ENCODE measurements at regions not wholly inside any gene's neighbourhood (a gene's known extent, or its start where the extent isn't known, plus 50 kb on each side); places are given as distances from the start of the nearest gene placed in this dataset.

- ATAC-seq, result no peak
- H3K4me1 ChIP-seq, result no peaks in the 10 kb centered on the region
- H3K27me3 ChIP-seq (ENCODE audit: low read depth), result no peaks in the 10 kb centered on the region
- intact Hi-C loops (cut with DNase I), result no loop called here
- no peak for TF ChIP-seq CTCF (IDR thresholded peaks at IDR 0.05)
- no peak for DNase-seq
- H3K36me3 ChIP-seq, result no peaks in the 10 kb centered on the region
- H3K27ac ChIP-seq, result no peak overlapping the region
- H3K9me3 ChIP-seq, result no peaks in the 10 kb centered on the region
- no peak overlapping the region for H3K4me3 ChIP-seq
Observed at GRCh38 chr2:59874971-59875755, 678.3 kb downstream of the BCL11A start.

- no peak overlapping the region for H3K27ac ChIP-seq
- DNase-seq (no peak), ATAC-seq (no peak)
- no peak for TF ChIP-seq CTCF (IDR thresholded peaks at IDR 0.05)
- no peaks in the 10 kb centered on the region for H3K9me3 ChIP-seq
- H3K4me1 ChIP-seq, result no peaks in the 10 kb centered on the region
- H3K27me3 ChIP-seq (ENCODE audit: low read depth), result no peaks in the 10 kb centered on the region
- H3K36me3 ChIP-seq, result no peaks in the 10 kb centered on the region
- intact Hi-C loops (cut with DNase I), result no loop called here
- H3K4me3 ChIP-seq, result no peak overlapping the region
Observed at GRCh38 chr2:59874361-59874760, 679.1 kb downstream of the BCL11A start.

- no peaks in the 10 kb centered on the region for H3K9me3 ChIP-seq
- H3K4me3 ChIP-seq, result no peak overlapping the region
- H3K27ac ChIP-seq, result no peak overlapping the region
- no peaks in the 10 kb centered on the region for H3K4me1 ChIP-seq
- ATAC-seq, result no peak
- H3K27me3 ChIP-seq (ENCODE audit: low read depth), result no peaks in the 10 kb centered on the region
- intact Hi-C loops (cut with DNase I), result no loop called here
- DNase-seq, result no peak
- TF ChIP-seq CTCF (IDR thresholded peaks at IDR 0.05), result no peak
- no peaks in the 10 kb centered on the region for H3K36me3 ChIP-seq
Observed at GRCh38 chr2:59871830-59872229, 681.6 kb downstream of the BCL11A start.

GRCh38 chr2:59868981-59869380 lies 684.5 kb downstream of the BCL11A start:
- no peak for ATAC-seq
- Histone ChIP-seq H3K9me3 (no peaks in the 10 kb centered on the region), H3K4me1 (no peaks in the 10 kb centered on the region), H3K27me3 (ENCODE audit: low read depth) (no peaks in the 10 kb centered on the region), H3K36me3 (no peaks in the 10 kb centered on the region), H3K27ac (no peak overlapping the region), H3K4me3 (no peak overlapping the region)
- no peak for DNase-seq
- intact Hi-C loops (cut with DNase I), result no loop called here
- no peak for TF ChIP-seq CTCF (IDR thresholded peaks at IDR 0.05)

GRCh38 chr2:59866436-59866835 lies 687.0 kb downstream of the BCL11A start:
- no peak for ATAC-seq
- Histone ChIP-seq H3K27me3 (ENCODE audit: low read depth) (no peaks in the 10 kb centered on the region), H3K4me1 (no peaks in the 10 kb centered on the region), H3K27ac (no peak overlapping the region), H3K4me3 (no peak overlapping the region), H3K9me3 (no peaks in the 10 kb centered on the region), H3K36me3 (no peaks in the 10 kb centered on the region)
- no peak for TF ChIP-seq CTCF (IDR thresholded peaks at IDR 0.05)
- intact Hi-C loops (cut with DNase I), result no loop called here
- DNase-seq, result no peak
